PFSK-1 (cell line): ENCODE measurements at regions not wholly inside any gene's neighbourhood (a gene's known extent, or its start where the extent isn't known, plus 50 kb on each side); places are given as distances from the start of the nearest gene placed in this dataset.

ENCODE experiments used
- FOXP2 ChIP-seq: optimal IDR thresholded peaks from 2 replicates; pipeline ENCODE3; 2011; ENCODE audit warnings: borderline replicate concordance, control low read depth, inconsistent platforms; ENCODE audit not compliant: insufficient read depth; ENCODE audit errors: extremely low read length, extremely low read depth
- POLR2AphosphoS5 ChIP-seq: IDR thresholded peaks from 2 replicates; pipeline ENCODE4 v1.6.1; 2012; ENCODE audit warnings: low read depth, mild to moderate bottlenecking, control low read depth, low read length, moderate library complexity
- SIN3A ChIP-seq: IDR thresholded peaks from 2 replicates; pipeline ENCODE4 v1.6.1; 2012; ENCODE audit warnings: mild to moderate bottlenecking, low read length, moderate library complexity, borderline replicate concordance; ENCODE audit not compliant: insufficient read depth
- TAF1 ChIP-seq: IDR thresholded peaks from 2 replicates; pipeline ENCODE4 v1.6.1; 2012; ENCODE audit warnings: low read length, control low read depth, borderline replicate concordance; ENCODE audit not compliant: insufficient read depth
- TF ChIP-seq, protein P1 (sequence below), 2 experiments: IDR thresholded peaks; 2 replicates each; pipeline versions ENCODE4 v1.6.1 to v1.8.0; 2011 to 2012; ENCODE audit warnings: low read depth in 2 of 2, low read length in 2 of 2, control low read depth in 1 of 2, inconsistent platforms in 1 of 2, mild to moderate bottlenecking in 1 of 2, moderate library complexity in 1 of 2; ENCODE audit not compliant: insufficient read depth in 1 of 2

- TF ChIP-seq, protein P1, sequence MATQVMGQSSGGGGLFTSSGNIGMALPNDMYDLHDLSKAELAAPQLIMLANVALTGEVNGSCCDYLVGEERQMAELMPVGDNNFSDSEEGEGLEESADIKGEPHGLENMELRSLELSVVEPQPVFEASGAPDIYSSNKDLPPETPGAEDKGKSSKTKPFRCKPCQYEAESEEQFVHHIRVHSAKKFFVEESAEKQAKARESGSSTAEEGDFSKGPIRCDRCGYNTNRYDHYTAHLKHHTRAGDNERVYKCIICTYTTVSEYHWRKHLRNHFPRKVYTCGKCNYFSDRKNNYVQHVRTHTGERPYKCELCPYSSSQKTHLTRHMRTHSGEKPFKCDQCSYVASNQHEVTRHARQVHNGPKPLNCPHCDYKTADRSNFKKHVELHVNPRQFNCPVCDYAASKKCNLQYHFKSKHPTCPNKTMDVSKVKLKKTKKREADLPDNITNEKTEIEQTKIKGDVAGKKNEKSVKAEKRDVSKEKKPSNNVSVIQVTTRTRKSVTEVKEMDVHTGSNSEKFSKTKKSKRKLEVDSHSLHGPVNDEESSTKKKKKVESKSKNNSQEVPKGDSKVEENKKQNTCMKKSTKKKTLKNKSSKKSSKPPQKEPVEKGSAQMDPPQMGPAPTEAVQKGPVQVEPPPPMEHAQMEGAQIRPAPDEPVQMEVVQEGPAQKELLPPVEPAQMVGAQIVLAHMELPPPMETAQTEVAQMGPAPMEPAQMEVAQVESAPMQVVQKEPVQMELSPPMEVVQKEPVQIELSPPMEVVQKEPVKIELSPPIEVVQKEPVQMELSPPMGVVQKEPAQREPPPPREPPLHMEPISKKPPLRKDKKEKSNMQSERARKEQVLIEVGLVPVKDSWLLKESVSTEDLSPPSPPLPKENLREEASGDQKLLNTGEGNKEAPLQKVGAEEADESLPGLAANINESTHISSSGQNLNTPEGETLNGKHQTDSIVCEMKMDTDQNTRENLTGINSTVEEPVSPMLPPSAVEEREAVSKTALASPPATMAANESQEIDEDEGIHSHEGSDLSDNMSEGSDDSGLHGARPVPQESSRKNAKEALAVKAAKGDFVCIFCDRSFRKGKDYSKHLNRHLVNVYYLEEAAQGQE (IDR thresholded peaks at IDR 0.05; ENCODE audit: insufficient read depth in 1 of 2, low read depth in 2 of 2, low read length in 2 of 2): no peak
- TF ChIP-seq FOXP2: no peak
- no peak for TF ChIP-seq POLR2AphosphoS5
- TF ChIP-seq TAF1: no peak
- no peak for TF ChIP-seq SIN3A
Observed at GRCh38 chr2:3073704-3074103, 303.9 kb downstream of the EIPR1 start.

GRCh38 chr2:3073041-3073595 lies 304.5 kb downstream of the EIPR1 start:
- TF ChIP-seq FOXP2 (no peak), POLR2AphosphoS5 (no peak), SIN3A (no peak), TAF1 (no peak)
- TF ChIP-seq, protein P1 (IDR thresholded peaks at IDR 0.05; ENCODE audit: insufficient read depth in 1 of 2, low read depth in 2 of 2, low read length in 2 of 2): no peak

DNA sequence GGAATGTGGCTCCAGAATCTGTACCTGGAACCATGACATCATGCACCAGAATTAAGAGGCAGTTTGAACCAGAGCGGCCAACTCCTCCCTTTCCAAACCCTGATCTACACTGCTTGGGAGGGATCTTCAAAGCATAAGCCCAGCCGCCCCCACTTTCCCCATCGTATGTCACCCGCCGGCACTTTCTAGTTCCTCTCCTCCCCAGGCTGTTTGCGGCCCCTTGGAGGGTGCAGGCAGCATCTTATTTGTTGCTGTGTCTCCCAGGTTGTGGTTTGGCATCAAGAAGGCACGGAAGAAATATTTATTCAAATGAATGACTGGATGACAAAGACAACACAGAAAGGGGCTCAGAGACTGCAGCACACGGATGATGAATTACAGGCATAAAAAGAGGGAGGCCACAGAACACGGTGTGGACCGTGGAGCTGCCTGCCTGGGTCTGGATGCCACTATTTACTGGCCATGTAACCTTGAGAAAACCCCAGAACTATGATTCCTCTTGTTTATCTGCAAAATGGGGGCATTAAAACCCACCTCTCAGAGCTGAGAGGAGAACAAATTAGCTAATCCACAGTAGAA lies 305.8 kb downstream of the EIPR1 start:
- TF ChIP-seq SIN3A: no peak
- no peak for TF ChIP-seq POLR2AphosphoS5
- TF ChIP-seq, protein P1 (IDR thresholded peaks at IDR 0.05; ENCODE audit: insufficient read depth in 1 of 2, low read depth in 2 of 2, low read length in 2 of 2): no peak
- no peak for TF ChIP-seq FOXP2
- no peak for TF ChIP-seq TAF1

- no peak for TF ChIP-seq TAF1
- TF ChIP-seq, protein P1 (IDR thresholded peaks at IDR 0.05; ENCODE audit: insufficient read depth in 1 of 2, low read depth in 2 of 2, low read length in 2 of 2): no peak
- no peak for TF ChIP-seq SIN3A
- TF ChIP-seq FOXP2: no peak
- TF ChIP-seq POLR2AphosphoS5: no peak
Observed at GRCh38 chr2:3066831-3067230, 310.8 kb downstream of the EIPR1 start.

DNA sequence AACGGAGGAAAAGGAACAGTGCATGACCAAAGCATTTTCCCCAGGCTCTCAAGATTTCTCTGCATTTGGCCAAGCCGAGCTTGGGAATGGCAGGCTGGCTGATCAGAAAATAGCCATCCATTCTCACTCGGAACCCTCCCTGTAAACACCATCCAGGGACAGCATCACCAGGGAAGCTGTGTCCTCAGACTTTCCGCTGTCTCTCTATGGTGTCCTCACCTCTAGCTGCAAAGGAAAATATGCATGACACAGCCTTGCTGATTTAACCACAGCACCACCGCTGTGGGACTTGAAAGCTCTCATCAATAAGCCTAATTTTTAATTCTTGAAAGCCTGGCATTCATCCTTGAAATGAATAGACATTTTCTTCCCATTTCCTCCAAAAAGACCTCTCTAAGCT lies 311.7 kb downstream of the EIPR1 start:
- TF ChIP-seq SIN3A (no peak), POLR2AphosphoS5 (no peak), FOXP2 (no peak), TAF1 (no peak)
- TF ChIP-seq, protein P1 (IDR thresholded peaks at IDR 0.05; ENCODE audit: insufficient read depth in 1 of 2, low read depth in 2 of 2, low read length in 2 of 2): no peak
